H1 (cell line): ENCODE measurements at regions not wholly inside any gene's neighbourhood (a gene's known extent, or its start where the extent isn't known, plus 50 kb on each side); places are given as distances from the start of the nearest gene placed in this dataset.

Experiments
- ATF2 ChIP-seq: IDR thresholded peaks from 2 replicates; pipeline ENCODE4 v1.6.1; 2012; ENCODE audit warnings: low read length, inconsistent platforms
- GTF2F1 ChIP-seq: IDR thresholded peaks from 2 replicates; pipeline ENCODE4 v1.6.1; 2012; ENCODE audit warnings: low read depth, low read length, improper control_type of control experiment, borderline replicate concordance
- ZNF274 ChIP-seq: IDR thresholded peaks from 2 replicates; pipeline ENCODE4 v1.7.0; 2012; ENCODE audit warnings: low read length, borderline replicate concordance; ENCODE audit errors: extremely low read depth

GRCh38 chr1:69479734-69480133 lies 88.0 kb upstream of the LRRC7 start (continued):
- TF ChIP-seq ATF2 = no peak
- TF ChIP-seq ZNF274 = no peak
- TF ChIP-seq GTF2F1 = no peak
